Keratinocyte (primary cell): ENCODE measurements at regions not wholly inside any gene's neighbourhood (a gene's known extent, or its start where the extent isn't known, plus 50 kb on each side); places are given as distances from the start of the nearest gene placed in this dataset.

Experiments
- CTCF ChIP-seq, 3 experiments: IDR thresholded peaks in 1 of 3; conservative IDR thresholded peaks in 1 of 3; optimal IDR thresholded peaks in 1 of 3; 2 replicates in 2 of 3; 3 replicates in 1 of 3; pipeline versions ENCODE3 to v1.5.1; 2011; ENCODE audit warnings: low read length in 3 of 3, mild to moderate bottlenecking in 3 of 3, moderate library complexity in 2 of 3, control low read depth in 1 of 3, inconsistent platforms in 1 of 3; ENCODE audit not compliant: insufficient read depth in 2 of 3; ENCODE audit errors: extremely low read depth in 1 of 3
- EZH2 ChIP-seq: IDR thresholded peaks from one replicate; pipeline ENCODE4 v1.6.1; 2012; ENCODE audit warnings: inconsistent platforms, mild to moderate bottlenecking, low read length, moderate library complexity

GRCh38 chr2:16162491-16163040 lies 222.2 kb downstream of the MYCN start:
- no peak for TF ChIP-seq CTCF (optimal IDR thresholded peaks at IDR 0.05 in 1 of 3, IDR thresholded peaks at IDR 0.05 in 1 of 3, conservative IDR thresholded peaks at IDR 0.05 in 1 of 3; ENCODE audit: extremely low read depth in 1 of 3, insufficient read depth in 2 of 3, low read length in 3 of 3)
- TF ChIP-seq EZH2, result no peak
